H1 (cell line): ENCODE measurements at regions not wholly inside any gene's neighbourhood (a gene's known extent, or its start where the extent isn't known, plus 50 kb on each side); places are given as distances from the start of the nearest gene placed in this dataset.

Experiments
- CEBPB ChIP-seq: IDR thresholded peaks from 2 replicates; pipeline ENCODE4 v1.6.1; 2012; ENCODE audit warnings: low read depth, low read length
- CREB1 ChIP-seq: IDR thresholded peaks from 2 replicates; pipeline ENCODE4 v1.6.1; 2012; ENCODE audit warnings: inconsistent platforms
- CTCF ChIP-seq, 3 experiments: IDR thresholded peaks; 1 replicate in 2 of 3; 2 replicates in 1 of 3; pipeline versions ENCODE4 v1.5.1 to v1.6.1; 2011; ENCODE audit warnings: low read length in 3 of 3, mild to moderate bottlenecking in 3 of 3, inconsistent platforms in 2 of 3, low read depth in 1 of 3, moderate library complexity in 1 of 3; ENCODE audit not compliant: insufficient read depth in 1 of 3; ENCODE audit errors: control extremely low read depth in 1 of 3
- POLR2AphosphoS5 ChIP-seq: IDR thresholded peaks from 2 replicates; pipeline ENCODE4 v1.6.1; 2011; ENCODE audit warnings: low read depth, low read length
- RFX5 ChIP-seq: IDR thresholded peaks from 2 replicates; pipeline ENCODE4 v1.6.1; 2011; ENCODE audit warnings: low read depth, low read length, improper control_type of control experiment, borderline replicate concordance
- RXRA ChIP-seq: IDR thresholded peaks from 2 replicates; pipeline ENCODE4 v1.6.1; 2011; ENCODE audit warnings: low read depth, mild to moderate bottlenecking, low read length, moderate library complexity; ENCODE audit not compliant: insufficient read depth
- TAF1 ChIP-seq: IDR thresholded peaks from 2 replicates; pipeline ENCODE4 v1.6.1; 2011; ENCODE audit warnings: mild to moderate bottlenecking, low read depth, low read length
- TF ChIP-seq, protein P1 (sequence below): fragments of 300-600 bp; sonication (generic); IDR thresholded peaks from 2 replicates; pipeline ENCODE4 v1.7.1; 2012; ENCODE audit warnings: low read length, moderate library complexity, mild to moderate bottlenecking, inconsistent platforms; ENCODE audit not compliant: insufficient replicate concordance
- TF ChIP-seq, protein P2 (sequence below): IDR thresholded peaks from 2 replicates; pipeline ENCODE4 v1.6.1; 2012; ENCODE audit warnings: inconsistent platforms

GRCh38 chr2:146659976-146660375, 1184.9 kb upstream of the ACVR2A start (continued):
- TF ChIP-seq, protein P1, sequence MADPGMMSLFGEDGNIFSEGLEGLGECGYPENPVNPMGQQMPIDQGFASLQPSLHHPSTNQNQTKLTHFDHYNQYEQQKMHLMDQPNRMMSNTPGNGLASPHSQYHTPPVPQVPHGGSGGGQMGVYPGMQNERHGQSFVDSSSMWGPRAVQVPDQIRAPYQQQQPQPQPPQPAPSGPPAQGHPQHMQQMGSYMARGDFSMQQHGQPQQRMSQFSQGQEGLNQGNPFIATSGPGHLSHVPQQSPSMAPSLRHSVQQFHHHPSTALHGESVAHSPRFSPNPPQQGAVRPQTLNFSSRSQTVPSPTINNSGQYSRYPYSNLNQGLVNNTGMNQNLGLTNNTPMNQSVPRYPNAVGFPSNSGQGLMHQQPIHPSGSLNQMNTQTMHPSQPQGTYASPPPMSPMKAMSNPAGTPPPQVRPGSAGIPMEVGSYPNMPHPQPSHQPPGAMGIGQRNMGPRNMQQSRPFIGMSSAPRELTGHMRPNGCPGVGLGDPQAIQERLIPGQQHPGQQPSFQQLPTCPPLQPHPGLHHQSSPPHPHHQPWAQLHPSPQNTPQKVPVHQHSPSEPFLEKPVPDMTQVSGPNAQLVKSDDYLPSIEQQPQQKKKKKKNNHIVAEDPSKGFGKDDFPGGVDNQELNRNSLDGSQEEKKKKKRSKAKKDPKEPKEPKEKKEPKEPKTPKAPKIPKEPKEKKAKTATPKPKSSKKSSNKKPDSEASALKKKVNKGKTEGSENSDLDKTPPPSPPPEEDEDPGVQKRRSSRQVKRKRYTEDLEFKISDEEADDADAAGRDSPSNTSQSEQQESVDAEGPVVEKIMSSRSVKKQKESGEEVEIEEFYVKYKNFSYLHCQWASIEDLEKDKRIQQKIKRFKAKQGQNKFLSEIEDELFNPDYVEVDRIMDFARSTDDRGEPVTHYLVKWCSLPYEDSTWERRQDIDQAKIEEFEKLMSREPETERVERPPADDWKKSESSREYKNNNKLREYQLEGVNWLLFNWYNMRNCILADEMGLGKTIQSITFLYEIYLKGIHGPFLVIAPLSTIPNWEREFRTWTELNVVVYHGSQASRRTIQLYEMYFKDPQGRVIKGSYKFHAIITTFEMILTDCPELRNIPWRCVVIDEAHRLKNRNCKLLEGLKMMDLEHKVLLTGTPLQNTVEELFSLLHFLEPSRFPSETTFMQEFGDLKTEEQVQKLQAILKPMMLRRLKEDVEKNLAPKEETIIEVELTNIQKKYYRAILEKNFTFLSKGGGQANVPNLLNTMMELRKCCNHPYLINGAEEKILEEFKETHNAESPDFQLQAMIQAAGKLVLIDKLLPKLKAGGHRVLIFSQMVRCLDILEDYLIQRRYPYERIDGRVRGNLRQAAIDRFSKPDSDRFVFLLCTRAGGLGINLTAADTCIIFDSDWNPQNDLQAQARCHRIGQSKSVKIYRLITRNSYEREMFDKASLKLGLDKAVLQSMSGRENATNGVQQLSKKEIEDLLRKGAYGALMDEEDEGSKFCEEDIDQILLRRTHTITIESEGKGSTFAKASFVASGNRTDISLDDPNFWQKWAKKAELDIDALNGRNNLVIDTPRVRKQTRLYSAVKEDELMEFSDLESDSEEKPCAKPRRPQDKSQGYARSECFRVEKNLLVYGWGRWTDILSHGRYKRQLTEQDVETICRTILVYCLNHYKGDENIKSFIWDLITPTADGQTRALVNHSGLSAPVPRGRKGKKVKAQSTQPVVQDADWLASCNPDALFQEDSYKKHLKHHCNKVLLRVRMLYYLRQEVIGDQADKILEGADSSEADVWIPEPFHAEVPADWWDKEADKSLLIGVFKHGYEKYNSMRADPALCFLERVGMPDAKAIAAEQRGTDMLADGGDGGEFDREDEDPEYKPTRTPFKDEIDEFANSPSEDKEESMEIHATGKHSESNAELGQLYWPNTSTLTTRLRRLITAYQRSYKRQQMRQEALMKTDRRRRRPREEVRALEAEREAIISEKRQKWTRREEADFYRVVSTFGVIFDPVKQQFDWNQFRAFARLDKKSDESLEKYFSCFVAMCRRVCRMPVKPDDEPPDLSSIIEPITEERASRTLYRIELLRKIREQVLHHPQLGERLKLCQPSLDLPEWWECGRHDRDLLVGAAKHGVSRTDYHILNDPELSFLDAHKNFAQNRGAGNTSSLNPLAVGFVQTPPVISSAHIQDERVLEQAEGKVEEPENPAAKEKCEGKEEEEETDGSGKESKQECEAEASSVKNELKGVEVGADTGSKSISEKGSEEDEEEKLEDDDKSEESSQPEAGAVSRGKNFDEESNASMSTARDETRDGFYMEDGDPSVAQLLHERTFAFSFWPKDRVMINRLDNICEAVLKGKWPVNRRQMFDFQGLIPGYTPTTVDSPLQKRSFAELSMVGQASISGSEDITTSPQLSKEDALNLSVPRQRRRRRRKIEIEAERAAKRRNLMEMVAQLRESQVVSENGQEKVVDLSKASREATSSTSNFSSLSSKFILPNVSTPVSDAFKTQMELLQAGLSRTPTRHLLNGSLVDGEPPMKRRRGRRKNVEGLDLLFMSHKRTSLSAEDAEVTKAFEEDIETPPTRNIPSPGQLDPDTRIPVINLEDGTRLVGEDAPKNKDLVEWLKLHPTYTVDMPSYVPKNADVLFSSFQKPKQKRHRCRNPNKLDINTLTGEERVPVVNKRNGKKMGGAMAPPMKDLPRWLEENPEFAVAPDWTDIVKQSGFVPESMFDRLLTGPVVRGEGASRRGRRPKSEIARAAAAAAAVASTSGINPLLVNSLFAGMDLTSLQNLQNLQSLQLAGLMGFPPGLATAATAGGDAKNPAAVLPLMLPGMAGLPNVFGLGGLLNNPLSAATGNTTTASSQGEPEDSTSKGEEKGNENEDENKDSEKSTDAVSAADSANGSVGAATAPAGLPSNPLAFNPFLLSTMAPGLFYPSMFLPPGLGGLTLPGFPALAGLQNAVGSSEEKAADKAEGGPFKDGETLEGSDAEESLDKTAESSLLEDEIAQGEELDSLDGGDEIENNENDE: no peak
- TF ChIP-seq TAF1 (no peak), CEBPB (no peak), RXRA (no peak), RFX5 (no peak), POLR2AphosphoS5 (no peak), CREB1 (no peak), CTCF (IDR thresholded peaks at IDR 0.05; ENCODE audit: control extremely low read depth in 1 of 3, insufficient read depth in 1 of 3, low read depth in 1 of 3, low read length in 3 of 3) (no peak)
- TF ChIP-seq, protein P2, sequence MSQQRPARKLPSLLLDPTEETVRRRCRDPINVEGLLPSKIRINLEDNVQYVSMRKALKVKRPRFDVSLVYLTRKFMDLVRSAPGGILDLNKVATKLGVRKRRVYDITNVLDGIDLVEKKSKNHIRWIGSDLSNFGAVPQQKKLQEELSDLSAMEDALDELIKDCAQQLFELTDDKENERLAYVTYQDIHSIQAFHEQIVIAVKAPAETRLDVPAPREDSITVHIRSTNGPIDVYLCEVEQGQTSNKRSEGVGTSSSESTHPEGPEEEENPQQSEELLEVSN: no peak
- TF ChIP-seq, all 59 proteins: peak for 0
